NCI-H146 (cell line): ENCODE measurements at regions not wholly inside any gene's neighbourhood (a gene's known extent, or its start where the extent isn't known, plus 50 kb on each side); places are given as distances from the start of the nearest gene placed in this dataset.

Experiments used
- DNase-seq: peaks from one replicate; lab custom pipeline; 2025; lab: John Stamatoyannopoulos, UW

- DNase-seq, result no peak
These were observed 152.5 kb upstream of the CYRIA start for GRCh38 chr2:16818203-16818556.

- DNase-seq, result no peak
These were observed 151.9 kb upstream of the CYRIA start for GRCh38 chr2:16817305-16818202.

GRCh38 chr2:16816522-16816921, 150.9 kb upstream of the CYRIA start:
- no peak for DNase-seq

- DNase-seq, result no peak
These were observed 150.4 kb upstream of the CYRIA start for GRCh38 chr2:16816016-16816415.

- no peak for DNase-seq
These were observed 148.0 kb upstream of the CYRIA start for GRCh38 chr2:16813593-16813992.

- DNase-seq, result no peak
These were observed 132.8 kb upstream of the CYRIA start for GRCh38 chr2:16798472-16798871.

- DNase-seq, result no peak
These were observed 125.9 kb upstream of the CYRIA start for GRCh38 chr2:16791496-16791895.

- peak; percentile 62 for DNase-seq
These were observed 119.5 kb upstream of the CYRIA start for GRCh38 chr2:16785149-16785548.

GRCh38 chr2:16784652-16785051, 119.0 kb upstream of the CYRIA start:
- DNase-seq, result peak; percentile 56

- peak; percentile 76 for DNase-seq
These were observed 111.7 kb upstream of the CYRIA start for GRCh38 chr2:16777123-16777870.

- DNase-seq, result no peak
These were observed 110.2 kb upstream of the CYRIA start for GRCh38 chr2:16775899-16776231.

- peak; percentile 26 for DNase-seq
These were observed 109.6 kb upstream of the CYRIA start for GRCh38 chr2:16774980-16775898.

- DNase-seq, result no peak
These were observed 108.5 kb upstream of the CYRIA start for GRCh38 chr2:16774091-16774490.

GRCh38 chr2:16773080-16773713, 107.6 kb upstream of the CYRIA start:
- peak; percentile 65 for DNase-seq

GRCh38 chr2:16767789-16768476, 102.3 kb upstream of the CYRIA start:
- DNase-seq, result peak; percentile 62

- no peak for DNase-seq
These were observed 99.7 kb upstream of the CYRIA start for GRCh38 chr2:16765356-16765755.

GRCh38 chr2:16764487-16764886, 98.9 kb upstream of the CYRIA start:
- no peak for DNase-seq

GRCh38 chr2:16763493-16763899, 97.9 kb upstream of the CYRIA start:
- no peak for DNase-seq

- DNase-seq, result no peak
These were observed 97.4 kb upstream of the CYRIA start for GRCh38 chr2:16763056-16763455.

- no peak for DNase-seq
These were observed 94.8 kb upstream of the CYRIA start for GRCh38 chr2:16760426-16760825.
